ENCODE measurements at regions not wholly inside any gene's neighbourhood (a gene's known extent, or its start where the extent isn't known, plus 50 kb on each side); places are given as distances from the start of the nearest gene placed in this dataset.

GRCh38 chr6:167240034-167240541 is 51.0 kb upstream of the UNC93A start:
- TF ChIP-seq CTCF (IDR thresholded peaks at IDR 0.05): no peak
- TF ChIP-seq POLR2AphosphoS5 (IDR thresholded peaks at IDR 0.05): no peak
